H1 (cell line): ENCODE measurements at regions not wholly inside any gene's neighbourhood (a gene's known extent, or its start where the extent isn't known, plus 50 kb on each side); places are given as distances from the start of the nearest gene placed in this dataset.

Source experiments
- CTCF ChIA-PET: fragments of 300-600 bp; sonication (Branson Sonifier 250); formaldehyde crosslinking; loops from one replicate; lab custom pipeline; 2021; ENCODE audit not compliant: partially characterized antibody; lab: Charles Lee
- POLR2A ChIA-PET: fragments of 300-600 bp; sonication (Branson Sonifier 250); formaldehyde crosslinking; loops from one replicate; lab custom pipeline; 2021; ENCODE audit warnings: inconsistent platforms; ENCODE audit not compliant: partially characterized antibody; lab: Charles Lee
- DNase-seq, 2 experiments: peaks; one replicate each; pipeline versions ENCODE4 v3.0.0 to v3.0.0-alpha.2; 2010 to 2022; ENCODE audit warnings: low spot score in 2 of 2, low read depth in 1 of 2, mixed read lengths in 1 of 2
- FAIRE-seq: peaks from 2 replicates; lab custom pipeline; 2011; peaks lifted over from hg19 to GRCh38; lab: Jason Lieb, UNC
- H2AFZ ChIP-seq: 2 replicates; pipeline ENCODE4 v1.8.1; 2012; ENCODE audit warnings: low read length, inconsistent platforms
- H2AK5ac ChIP-seq: 2 replicates; pipeline ENCODE4 v1.6.1; 2013; ENCODE audit warnings: low read depth, low read length
- H2BK120ac ChIP-seq: replicated peaks from 2 replicates; pipeline ENCODE3; 2013; ENCODE audit warnings: low read depth, low read length, inconsistent platforms
- H2BK12ac ChIP-seq: 2 replicates; pipeline ENCODE4 v1.6.1; 2013; ENCODE audit warnings: low read depth, low read length
- H2BK15ac ChIP-seq: 2 replicates; pipeline ENCODE4 v1.6.1; 2013; ENCODE audit warnings: low read length
- H2BK20ac ChIP-seq: 2 replicates; pipeline ENCODE4 v1.6.1; 2013; ENCODE audit warnings: low read length
- H2BK5ac ChIP-seq: 2 replicates; pipeline ENCODE4 v1.6.1; 2013; ENCODE audit warnings: low read depth, low read length
- H3K14ac ChIP-seq: 2 replicates; pipeline ENCODE4 v1.6.1; 2013; ENCODE audit warnings: inconsistent platforms; ENCODE audit not compliant: insufficient read length
- H3K18ac ChIP-seq: 2 replicates; pipeline ENCODE4 v1.6.1; 2013; ENCODE audit warnings: low read length; ENCODE audit errors: extremely low read depth
- H3K23ac ChIP-seq: 2 replicates; pipeline ENCODE4 v1.6.1; 2013; ENCODE audit warnings: inconsistent platforms; ENCODE audit not compliant: insufficient read length
- H3K23me2 ChIP-seq: 2 replicates; pipeline ENCODE4 v1.6.1; 2013; ENCODE audit warnings: low read depth, low read length
- H3K27ac ChIP-seq: 2 replicates; pipeline ENCODE4 v1.6.1; 2011; ENCODE audit warnings: low read depth, low read length, inconsistent platforms
- H3K27me3 ChIP-seq, 4 experiments: replicated peaks in 1 of 4; 1 replicate in 1 of 4; 2 replicates in 3 of 4; pipeline versions ENCODE4 v1.6.1 to v1.8.1; 2011 to 2013; ENCODE audit warnings: low read length in 3 of 4, mild to moderate bottlenecking in 3 of 4, inconsistent platforms in 2 of 4, mixed read lengths in 2 of 4, moderate library complexity in 1 of 4; ENCODE audit not compliant: control insufficient read depth in 3 of 4, insufficient read depth in 3 of 4; ENCODE audit errors: extremely low read depth in 1 of 4
- H3K36me3 ChIP-seq, 4 experiments: 2 replicates each; pipeline versions ENCODE4 v1.6.1 to v1.8.1; 2011 to 2013; ENCODE audit warnings: mild to moderate bottlenecking in 4 of 4, low read length in 3 of 4, moderate library complexity in 2 of 4, control low read depth in 1 of 4, inconsistent platforms in 1 of 4; ENCODE audit not compliant: insufficient read depth in 4 of 4, control insufficient read depth in 2 of 4
- H3K4ac ChIP-seq: replicated peaks from 2 replicates; pipeline ENCODE3; 2013; ENCODE audit warnings: low read length, low read depth, mixed read lengths, inconsistent platforms; ENCODE audit not compliant: insufficient read length
- H3K4me1 ChIP-seq, 4 experiments: replicated peaks in 1 of 4; 1 replicate in 1 of 4; 2 replicates in 3 of 4; pipeline versions ENCODE4 v1.6.1 to v1.8.1; 2011 to 2013; ENCODE audit warnings: low read length in 3 of 4, inconsistent platforms in 2 of 4, mixed read lengths in 1 of 4; ENCODE audit not compliant: insufficient read depth in 4 of 4, control insufficient read depth in 3 of 4
- H3K4me2 ChIP-seq, 2 experiments: 2 replicates each; pipeline versions ENCODE4 v1.6.1 to v1.8.1; 2011 to 2013; ENCODE audit warnings: low read depth in 2 of 2, low read length in 2 of 2, control low read depth in 1 of 2, inconsistent platforms in 1 of 2, mild to moderate bottlenecking in 1 of 2; ENCODE audit not compliant: insufficient read depth in 1 of 2
- H3K4me3 ChIP-seq, 4 experiments: fragments of 200-600, 300-600 bp in 1 of 4; sonication (generic), shearing (Covaris generic), sonication (Bioruptor Twin) in 1 of 4; 2 replicates each; pipeline versions ENCODE4 v1.5.1 to v1.8.1; 2011 to 2016; ENCODE audit warnings: low read length in 4 of 4, low read depth in 3 of 4, control low read depth in 2 of 4, inconsistent platforms in 2 of 4, mild to moderate bottlenecking in 2 of 4, mixed read lengths in 1 of 4, moderate library complexity in 1 of 4; ENCODE audit not compliant: insufficient read depth in 2 of 4; ENCODE audit errors: extremely low read depth in 1 of 4
- H3K56ac ChIP-seq: replicated peaks from 2 replicates; pipeline ENCODE3; 2013; ENCODE audit warnings: low read depth, mild to moderate bottlenecking, mixed read lengths, low read length, inconsistent platforms; ENCODE audit not compliant: insufficient read length
- H3K79me1 ChIP-seq: 2 replicates; pipeline ENCODE4 v1.6.1; 2013; ENCODE audit warnings: low read depth, low read length, control low read depth
- H3K79me2 ChIP-seq, 2 experiments: 2 replicates each; pipeline versions ENCODE4 v1.6.1 to v1.8.1; 2012 to 2013; ENCODE audit warnings: low read length in 2 of 2, mild to moderate bottlenecking in 2 of 2, inconsistent platforms in 1 of 2; ENCODE audit not compliant: insufficient read depth in 2 of 2, control insufficient read depth in 1 of 2
- H3K9ac ChIP-seq, 4 experiments: replicated peaks in 1 of 4; 1 replicate in 1 of 4; 2 replicates in 3 of 4; pipeline versions ENCODE4 v1.6.1 to v1.8.1; 2011 to 2013; ENCODE audit warnings: low read depth in 3 of 4, low read length in 3 of 4, control low read depth in 2 of 4, mild to moderate bottlenecking in 2 of 4, moderate library complexity in 2 of 4, inconsistent platforms in 1 of 4; ENCODE audit errors: extremely low read depth in 1 of 4
- H3K9me3 ChIP-seq, 2 experiments: 2 replicates each; pipeline versions ENCODE4 v1.6.1 to v1.8.1; 2012 to 2013; ENCODE audit warnings: mild to moderate bottlenecking in 2 of 2, moderate library complexity in 2 of 2, control low read depth in 1 of 2, inconsistent platforms in 1 of 2, low read depth in 1 of 2, low read length in 1 of 2, mixed read lengths in 1 of 2; ENCODE audit not compliant: insufficient read depth in 2 of 2
- H4K20me1 ChIP-seq, 2 experiments: replicated peaks in 1 of 2; 2 replicates each; pipeline versions ENCODE3 to v1.8.1; 2011 to 2013; ENCODE audit warnings: inconsistent platforms in 2 of 2, low read length in 2 of 2, mild to moderate bottlenecking in 1 of 2; ENCODE audit not compliant: insufficient read depth in 2 of 2, control insufficient read depth in 1 of 2
- H4K5ac ChIP-seq: 2 replicates; pipeline ENCODE4 v1.6.1; 2013; ENCODE audit warnings: low read length, low read depth, mixed read lengths, inconsistent platforms; ENCODE audit not compliant: insufficient read length
- H4K8ac ChIP-seq: 2 replicates; pipeline ENCODE4 v1.8.0; 2013; ENCODE audit warnings: mild to moderate bottlenecking, moderate library complexity, low read length, inconsistent platforms; ENCODE audit not compliant: insufficient read depth; ENCODE audit errors: extremely low read depth
- H4K91ac ChIP-seq: replicated peaks from 2 replicates; pipeline ENCODE3; 2013; ENCODE audit warnings: low read length, mixed read lengths, inconsistent platforms; ENCODE audit not compliant: insufficient read length
- WGBS, 2 experiments: shearing (Covaris generic) in 1 of 2; methylation state at CpG; one replicate each; pipeline versions ENCODE4 v1.1.6 to v1.1.7; 2013 to 2015; ENCODE audit warnings: low lambda C conversion rate in 2 of 2, mixed read lengths in 2 of 2, inconsistent platforms in 1 of 2, low coverage in 1 of 2, missing lambda C conversion rate in 1 of 2; ENCODE audit not compliant: insufficient replicate concordance in 2 of 2, insufficient coverage in 1 of 2, insufficient read length in 1 of 2; ENCODE audit errors: extremely low coverage in 1 of 2, missing lambda C conversion rate in 1 of 2; 5-methylcytosine and 5-hydroxymethylcytosine counted together
- TF ChIP-seq, protein P1 (sequence below): fragments of 300-600 bp; sonication (generic); IDR thresholded peaks from 2 replicates; pipeline ENCODE4 v1.7.1; 2012; ENCODE audit warnings: low read length, moderate library complexity, mild to moderate bottlenecking, inconsistent platforms; ENCODE audit not compliant: insufficient replicate concordance

DNA sequence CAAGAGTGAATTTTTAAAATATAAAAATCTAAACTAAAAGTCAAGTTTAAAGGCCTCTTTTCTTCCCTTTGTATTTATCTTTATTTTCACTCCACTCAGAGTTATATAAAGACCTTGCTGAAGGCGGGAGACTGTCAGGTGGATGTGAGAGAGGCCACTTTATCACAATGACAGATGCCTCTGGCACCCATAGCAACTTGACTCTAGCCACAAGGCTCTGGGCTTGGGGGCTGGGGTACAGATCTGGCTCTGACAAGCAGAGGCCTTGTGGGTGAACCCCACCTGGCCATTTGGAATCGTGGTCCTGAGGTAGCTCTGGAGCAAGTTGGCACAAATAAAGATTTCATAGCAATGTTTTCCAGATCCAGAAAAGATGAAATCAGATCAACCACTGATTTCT lies 417.2 kb downstream of the RFPL4B start:
- WGBS, 2 experiments: 96% methylated on average over 2 of the region's 2 CpGs; no CpG with 5 or more reads in 1 of the 2 experiments
- Histone ChIP-seq H3K4me2 (no peak overlapping the region), H3K27ac (no peak overlapping the region), H2BK5ac (no peak overlapping the region), H3K4me3 (no peak overlapping the region), H3K56ac (no peak overlapping the region), H3K79me2 (no peaks in the 10 kb centered on the region), H3K14ac (no peak overlapping the region), H3K4ac (no peak overlapping the region), H3K23ac (no peak overlapping the region), H3K23me2 (no peaks in the 10 kb centered on the region), H3K4me1 (no peaks in the 10 kb centered on the region), H3K9me3 (peaks cover 5 to 13% of the 10 kb centered on the region in 2 experiments; a peak in 3 of 4 replicates), H2BK15ac (no peak overlapping the region), H2BK12ac (no peak overlapping the region), H2AK5ac (no peak overlapping the region), H3K79me1 (no peaks in the 10 kb centered on the region), H3K9ac (no peak overlapping the region), H3K18ac (no peak overlapping the region), H4K5ac (no peak overlapping the region), H2BK20ac (no peak overlapping the region), H4K91ac (no peak overlapping the region), H2AFZ (no peak overlapping the region), H2BK120ac (no peak overlapping the region), H3K36me3 (no peaks in the 10 kb centered on the region), H3K27me3 (no peaks in the 10 kb centered on the region), H4K8ac (no peak overlapping the region), H4K20me1 (no peaks in the 10 kb centered on the region)
- ChIA-PET CTCF (no interaction called here), POLR2A (no interaction called here)
- no peak for FAIRE-seq
- no peak for DNase-seq
- TF ChIP-seq, protein P1, sequence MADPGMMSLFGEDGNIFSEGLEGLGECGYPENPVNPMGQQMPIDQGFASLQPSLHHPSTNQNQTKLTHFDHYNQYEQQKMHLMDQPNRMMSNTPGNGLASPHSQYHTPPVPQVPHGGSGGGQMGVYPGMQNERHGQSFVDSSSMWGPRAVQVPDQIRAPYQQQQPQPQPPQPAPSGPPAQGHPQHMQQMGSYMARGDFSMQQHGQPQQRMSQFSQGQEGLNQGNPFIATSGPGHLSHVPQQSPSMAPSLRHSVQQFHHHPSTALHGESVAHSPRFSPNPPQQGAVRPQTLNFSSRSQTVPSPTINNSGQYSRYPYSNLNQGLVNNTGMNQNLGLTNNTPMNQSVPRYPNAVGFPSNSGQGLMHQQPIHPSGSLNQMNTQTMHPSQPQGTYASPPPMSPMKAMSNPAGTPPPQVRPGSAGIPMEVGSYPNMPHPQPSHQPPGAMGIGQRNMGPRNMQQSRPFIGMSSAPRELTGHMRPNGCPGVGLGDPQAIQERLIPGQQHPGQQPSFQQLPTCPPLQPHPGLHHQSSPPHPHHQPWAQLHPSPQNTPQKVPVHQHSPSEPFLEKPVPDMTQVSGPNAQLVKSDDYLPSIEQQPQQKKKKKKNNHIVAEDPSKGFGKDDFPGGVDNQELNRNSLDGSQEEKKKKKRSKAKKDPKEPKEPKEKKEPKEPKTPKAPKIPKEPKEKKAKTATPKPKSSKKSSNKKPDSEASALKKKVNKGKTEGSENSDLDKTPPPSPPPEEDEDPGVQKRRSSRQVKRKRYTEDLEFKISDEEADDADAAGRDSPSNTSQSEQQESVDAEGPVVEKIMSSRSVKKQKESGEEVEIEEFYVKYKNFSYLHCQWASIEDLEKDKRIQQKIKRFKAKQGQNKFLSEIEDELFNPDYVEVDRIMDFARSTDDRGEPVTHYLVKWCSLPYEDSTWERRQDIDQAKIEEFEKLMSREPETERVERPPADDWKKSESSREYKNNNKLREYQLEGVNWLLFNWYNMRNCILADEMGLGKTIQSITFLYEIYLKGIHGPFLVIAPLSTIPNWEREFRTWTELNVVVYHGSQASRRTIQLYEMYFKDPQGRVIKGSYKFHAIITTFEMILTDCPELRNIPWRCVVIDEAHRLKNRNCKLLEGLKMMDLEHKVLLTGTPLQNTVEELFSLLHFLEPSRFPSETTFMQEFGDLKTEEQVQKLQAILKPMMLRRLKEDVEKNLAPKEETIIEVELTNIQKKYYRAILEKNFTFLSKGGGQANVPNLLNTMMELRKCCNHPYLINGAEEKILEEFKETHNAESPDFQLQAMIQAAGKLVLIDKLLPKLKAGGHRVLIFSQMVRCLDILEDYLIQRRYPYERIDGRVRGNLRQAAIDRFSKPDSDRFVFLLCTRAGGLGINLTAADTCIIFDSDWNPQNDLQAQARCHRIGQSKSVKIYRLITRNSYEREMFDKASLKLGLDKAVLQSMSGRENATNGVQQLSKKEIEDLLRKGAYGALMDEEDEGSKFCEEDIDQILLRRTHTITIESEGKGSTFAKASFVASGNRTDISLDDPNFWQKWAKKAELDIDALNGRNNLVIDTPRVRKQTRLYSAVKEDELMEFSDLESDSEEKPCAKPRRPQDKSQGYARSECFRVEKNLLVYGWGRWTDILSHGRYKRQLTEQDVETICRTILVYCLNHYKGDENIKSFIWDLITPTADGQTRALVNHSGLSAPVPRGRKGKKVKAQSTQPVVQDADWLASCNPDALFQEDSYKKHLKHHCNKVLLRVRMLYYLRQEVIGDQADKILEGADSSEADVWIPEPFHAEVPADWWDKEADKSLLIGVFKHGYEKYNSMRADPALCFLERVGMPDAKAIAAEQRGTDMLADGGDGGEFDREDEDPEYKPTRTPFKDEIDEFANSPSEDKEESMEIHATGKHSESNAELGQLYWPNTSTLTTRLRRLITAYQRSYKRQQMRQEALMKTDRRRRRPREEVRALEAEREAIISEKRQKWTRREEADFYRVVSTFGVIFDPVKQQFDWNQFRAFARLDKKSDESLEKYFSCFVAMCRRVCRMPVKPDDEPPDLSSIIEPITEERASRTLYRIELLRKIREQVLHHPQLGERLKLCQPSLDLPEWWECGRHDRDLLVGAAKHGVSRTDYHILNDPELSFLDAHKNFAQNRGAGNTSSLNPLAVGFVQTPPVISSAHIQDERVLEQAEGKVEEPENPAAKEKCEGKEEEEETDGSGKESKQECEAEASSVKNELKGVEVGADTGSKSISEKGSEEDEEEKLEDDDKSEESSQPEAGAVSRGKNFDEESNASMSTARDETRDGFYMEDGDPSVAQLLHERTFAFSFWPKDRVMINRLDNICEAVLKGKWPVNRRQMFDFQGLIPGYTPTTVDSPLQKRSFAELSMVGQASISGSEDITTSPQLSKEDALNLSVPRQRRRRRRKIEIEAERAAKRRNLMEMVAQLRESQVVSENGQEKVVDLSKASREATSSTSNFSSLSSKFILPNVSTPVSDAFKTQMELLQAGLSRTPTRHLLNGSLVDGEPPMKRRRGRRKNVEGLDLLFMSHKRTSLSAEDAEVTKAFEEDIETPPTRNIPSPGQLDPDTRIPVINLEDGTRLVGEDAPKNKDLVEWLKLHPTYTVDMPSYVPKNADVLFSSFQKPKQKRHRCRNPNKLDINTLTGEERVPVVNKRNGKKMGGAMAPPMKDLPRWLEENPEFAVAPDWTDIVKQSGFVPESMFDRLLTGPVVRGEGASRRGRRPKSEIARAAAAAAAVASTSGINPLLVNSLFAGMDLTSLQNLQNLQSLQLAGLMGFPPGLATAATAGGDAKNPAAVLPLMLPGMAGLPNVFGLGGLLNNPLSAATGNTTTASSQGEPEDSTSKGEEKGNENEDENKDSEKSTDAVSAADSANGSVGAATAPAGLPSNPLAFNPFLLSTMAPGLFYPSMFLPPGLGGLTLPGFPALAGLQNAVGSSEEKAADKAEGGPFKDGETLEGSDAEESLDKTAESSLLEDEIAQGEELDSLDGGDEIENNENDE: no peak
